ENCODE measurements at regions not wholly inside any gene's neighbourhood (a gene's known extent, or its start where the extent isn't known, plus 50 kb on each side); places are given as distances from the start of the nearest gene placed in this dataset.

- TF ChIP-seq TAF1 (IDR thresholded peaks at IDR 0.05; ENCODE audit: borderline replicate concordance, insufficient read depth, low read length) (no peak), POLR2AphosphoS5 (IDR thresholded peaks at IDR 0.05; ENCODE audit: low read depth, low read length) (no peak)
These were observed 250.2 kb upstream of the MEX3C start for GRCh38 chr18:51447351-51448342.

All from PFSK-1 (cell line).